Endothelial cell (in vitro differentiated cells): ENCODE measurements at regions not wholly inside any gene's neighbourhood (a gene's known extent, or its start where the extent isn't known, plus 50 kb on each side); places are given as distances from the start of the nearest gene placed in this dataset.

Experiments
- DNase-seq: peaks from one replicate; pipeline ENCODE4 v3.0.0; 2021; ENCODE audit warnings: low spot score
- H3K27ac Mint-ChIP-seq: one replicate; pipeline ENCODE4 v1.8.0; 2021; ENCODE audit warnings: mixed read lengths, inconsistent platforms; ENCODE audit not compliant: unreplicated experiment
- H3K27me3 Mint-ChIP-seq: one replicate; pipeline ENCODE4 v1.8.0; 2021; ENCODE audit warnings: mild to moderate bottlenecking, moderate library complexity, mixed read lengths, inconsistent platforms; ENCODE audit not compliant: unreplicated experiment
- H3K36me3 Mint-ChIP-seq: one replicate; pipeline ENCODE4 v1.8.0; 2021; ENCODE audit warnings: mild to moderate bottlenecking, low read depth, mixed read lengths, inconsistent platforms; ENCODE audit not compliant: unreplicated experiment
- H3K4me1 Mint-ChIP-seq: one replicate; pipeline ENCODE4 v1.8.0; 2021; ENCODE audit warnings: mild to moderate bottlenecking, mixed read lengths, inconsistent platforms; ENCODE audit not compliant: unreplicated experiment
- H3K4me3 Mint-ChIP-seq: one replicate; pipeline ENCODE4 v1.8.0; 2021; ENCODE audit warnings: mild to moderate bottlenecking, mixed read lengths, inconsistent platforms; ENCODE audit not compliant: unreplicated experiment
- H3K9me3 Mint-ChIP-seq: one replicate; pipeline ENCODE4 v1.8.0; 2021; ENCODE audit warnings: mixed read lengths, inconsistent platforms; ENCODE audit not compliant: unreplicated experiment
- CTCF ChIP-seq: fragments of 200-600 bp; sonication (generic); IDR thresholded peaks from one replicate; pipeline ENCODE4 v1.5.0; 2021; ENCODE audit warnings: antibody characterized with exemption; ENCODE audit not compliant: unreplicated experiment

- Mint-ChIP-seq H3K27me3 (no peaks in the 10 kb centered on the region), H3K4me1 (no peaks in the 10 kb centered on the region), H3K36me3 (no peaks in the 10 kb centered on the region), H3K4me3 (no peak overlapping the region), H3K27ac (no peak overlapping the region), H3K9me3 (no peaks in the 10 kb centered on the region)
- no peak for DNase-seq
- no peak for TF ChIP-seq CTCF
Measured at GRCh38 chr9:100756217-100756616, 178.3 kb downstream of the CAVIN4 start.

- no peaks in the 10 kb centered on the region for H3K9me3 Mint-ChIP-seq
- no peaks in the 10 kb centered on the region for H3K27me3 Mint-ChIP-seq
- no peak for DNase-seq
- H3K4me3 Mint-ChIP-seq: no peak overlapping the region
- no peak for TF ChIP-seq CTCF
- H3K27ac Mint-ChIP-seq: no peak overlapping the region
- H3K4me1 Mint-ChIP-seq: no peaks in the 10 kb centered on the region
- H3K36me3 Mint-ChIP-seq: no peaks in the 10 kb centered on the region
Measured at GRCh38 chr9:100759215-100759614, 181.3 kb downstream of the CAVIN4 start.

- Mint-ChIP-seq H3K4me3 (no peak overlapping the region), H3K9me3 (no peaks in the 10 kb centered on the region), H3K4me1 (no peaks in the 10 kb centered on the region), H3K27me3 (no peaks in the 10 kb centered on the region), H3K27ac (no peak overlapping the region), H3K36me3 (no peaks in the 10 kb centered on the region)
- DNase-seq: no peak
- TF ChIP-seq CTCF: no peak
Measured at GRCh38 chr9:100761276-100761802, 183.5 kb downstream of the CAVIN4 start.

GRCh38 chr9:100774326-100774725, 196.4 kb downstream of the CAVIN4 start:
- no peak for DNase-seq
- H3K27me3 Mint-ChIP-seq: no peaks in the 10 kb centered on the region
- peaks cover 9% of the 10 kb centered on the region for H3K4me1 Mint-ChIP-seq
- no peak for TF ChIP-seq CTCF
- no peaks in the 10 kb centered on the region for H3K9me3 Mint-ChIP-seq
- H3K4me3 Mint-ChIP-seq: no peak overlapping the region
- H3K36me3 Mint-ChIP-seq: no peaks in the 10 kb centered on the region
- no peak overlapping the region for H3K27ac Mint-ChIP-seq

- Mint-ChIP-seq H3K36me3 (no peaks in the 10 kb centered on the region), H3K9me3 (no peaks in the 10 kb centered on the region), H3K27ac (no peak overlapping the region), H3K4me1 (peaks cover 9% of the 10 kb centered on the region), H3K4me3 (no peak overlapping the region), H3K27me3 (no peaks in the 10 kb centered on the region)
- DNase-seq: no peak
- no peak for TF ChIP-seq CTCF
Measured at GRCh38 chr9:100774962-100775361, 197.1 kb downstream of the CAVIN4 start.
